CD14-positive monocyte (primary cell): ENCODE measurements at regions not wholly inside any gene's neighbourhood (a gene's known extent, or its start where the extent isn't known, plus 50 kb on each side); places are given as distances from the start of the nearest gene placed in this dataset.
A peak's percentile ranks its signal among the peaks of the same experiment; 100 is the strongest.

Source experiments
- DNase-seq, 3 donors: peaks; one replicate each; pipeline ENCODE4 v3.0.0-alpha.2; 2011 to 2022
- H2AFZ ChIP-seq: 2 replicates; pipeline ENCODE4 v1.6.0; 2012; ENCODE audit warnings: mild to moderate bottlenecking, low read depth, low read length, inconsistent platforms; ENCODE audit not compliant: insufficient read depth, poor library complexity, severe bottlenecking
- H3K27ac ChIP-seq, 2 donors: 1 replicate in 1 of 2; 2 replicates in 1 of 2; pipeline ENCODE4 v1.5.1; 2012 to 2013; ENCODE audit warnings: low read length in 2 of 2, control low read depth in 1 of 2, inconsistent platforms in 1 of 2, low read depth in 1 of 2, mild to moderate bottlenecking in 1 of 2
- H3K27me3 ChIP-seq, 2 donors: one replicate each; pipeline versions ENCODE4 v1.6.0 to v1.6.1; 2011 to 2013; ENCODE audit warnings: low read length in 2 of 2; ENCODE audit not compliant: control insufficient read depth in 2 of 2, insufficient read depth in 2 of 2
- H3K36me3 ChIP-seq, 2 donors: replicated peaks in 1 of 2; 1 replicate in 1 of 2; 2 replicates in 1 of 2; pipeline versions ENCODE4 v1.5.1 to v1.6.1; 2012 to 2013; ENCODE audit warnings: low read length in 2 of 2, control low read depth in 1 of 2, inconsistent platforms in 1 of 2, mild to moderate bottlenecking in 1 of 2; ENCODE audit not compliant: insufficient read depth in 2 of 2, control insufficient read depth in 1 of 2
- H3K4me1 ChIP-seq, 2 donors: 1 replicate in 1 of 2; 2 replicates in 1 of 2; pipeline versions ENCODE4 v1.5.1 to v1.6.1; 2012 to 2013; ENCODE audit warnings: low read length in 2 of 2, control low read depth in 1 of 2, inconsistent platforms in 1 of 2, mild to moderate bottlenecking in 1 of 2, moderate library complexity in 1 of 2; ENCODE audit not compliant: insufficient read depth in 2 of 2, control insufficient read depth in 1 of 2
- H3K4me2 ChIP-seq: replicated peaks from 2 replicates; pipeline ENCODE3; 2012; ENCODE audit warnings: low read length, moderate library complexity, mild to moderate bottlenecking; ENCODE audit not compliant: poor library complexity, severe bottlenecking; ENCODE audit errors: extremely low read depth
- H3K4me3 ChIP-seq, 3 experiments: fragments of 200-600 bp in 1 of 3; sonication (generic) in 1 of 3; replicated peaks in 1 of 3; 1 replicate in 2 of 3; 2 replicates in 1 of 3; pipeline ENCODE4 v1.5.1; 2011 to 2013; ENCODE audit warnings: low read length in 3 of 3, mild to moderate bottlenecking in 3 of 3, control low read depth in 2 of 3, low read depth in 2 of 3, inconsistent platforms in 1 of 3, moderate library complexity in 1 of 3
- H3K79me2 ChIP-seq: 2 replicates; pipeline ENCODE4 v1.6.0; 2012; ENCODE audit warnings: mild to moderate bottlenecking, control low read depth, inconsistent platforms, low read length, moderate library complexity; ENCODE audit not compliant: insufficient read depth
- H3K9ac ChIP-seq: 2 replicates; pipeline ENCODE4 v1.6.0; 2017; ENCODE audit warnings: low read length, mild to moderate bottlenecking; ENCODE audit not compliant: insufficient read depth, poor library complexity, severe bottlenecking
- H3K9me3 ChIP-seq, 2 donors: replicated peaks in 1 of 2; 1 replicate in 1 of 2; 2 replicates in 1 of 2; pipeline versions ENCODE4 v1.5.1 to v1.6.1; 2012 to 2013; ENCODE audit warnings: low read length in 2 of 2, control low read depth in 1 of 2; ENCODE audit not compliant: control insufficient read depth in 1 of 2, insufficient read depth in 1 of 2
- H4K20me1 ChIP-seq: 2 replicates; pipeline ENCODE4 v1.6.0; 2012; ENCODE audit warnings: mild to moderate bottlenecking, low read length, control low read depth, moderate library complexity; ENCODE audit not compliant: insufficient read depth
- H3K27ac Mint-ChIP-seq, 7 donors: one replicate each; pipeline ENCODE4 v1.8.0; 2020; ENCODE audit warnings: mild to moderate bottlenecking in 7 of 7, mixed read lengths in 7 of 7, moderate library complexity in 6 of 7, inconsistent platforms in 2 of 7
- H3K27me3 Mint-ChIP-seq, 3 donors: one replicate each; pipeline ENCODE4 v1.8.0; 2021 to 2022; ENCODE audit warnings: low read depth in 3 of 3, mild to moderate bottlenecking in 3 of 3, mixed read lengths in 3 of 3, moderate library complexity in 3 of 3, inconsistent platforms in 1 of 3
- H3K36me3 Mint-ChIP-seq, 2 donors: one replicate each; pipeline ENCODE4 v1.8.0; 2020; ENCODE audit warnings: mixed read lengths in 2 of 2, inconsistent platforms in 1 of 2, mild to moderate bottlenecking in 1 of 2
- H3K4me1 Mint-ChIP-seq: one replicate; pipeline ENCODE4 v1.8.0; 2020; ENCODE audit warnings: mild to moderate bottlenecking, mixed read lengths
- H3K4me3 Mint-ChIP-seq, 2 donors: one replicate each; pipeline ENCODE4 v1.8.0; 2020; ENCODE audit warnings: mild to moderate bottlenecking in 2 of 2, mixed read lengths in 2 of 2, moderate library complexity in 1 of 2
- H3K9me3 Mint-ChIP-seq, 7 donors: one replicate each; pipeline ENCODE4 v1.8.0; 2020 to 2022; ENCODE audit warnings: mixed read lengths in 7 of 7, mild to moderate bottlenecking in 6 of 7, moderate library complexity in 6 of 7, inconsistent platforms in 2 of 7
- WGBS: methylation state at CpG from one replicate; pipeline ENCODE4 v1.1.5; 2013; ENCODE audit warnings: missing lambda C conversion rate; ENCODE audit not compliant: insufficient coverage; 5-methylcytosine and 5-hydroxymethylcytosine counted together
- intact Hi-C, 2 donors: fragments of 100-400 bp; cut with micrococcal nuclease; formaldehyde crosslinking; loops; one replicate each; pipeline versions ENCODE4 v1.15.0 to v1.15.1; 2023
- TF ChIP-seq, protein P1 (sequence below): fragments of 200-600 bp; IDR thresholded peaks from one replicate; pipeline ENCODE4 v1.8.0; 2022; ENCODE audit warnings: antibody characterized with exemption, mild to moderate bottlenecking

DNA sequence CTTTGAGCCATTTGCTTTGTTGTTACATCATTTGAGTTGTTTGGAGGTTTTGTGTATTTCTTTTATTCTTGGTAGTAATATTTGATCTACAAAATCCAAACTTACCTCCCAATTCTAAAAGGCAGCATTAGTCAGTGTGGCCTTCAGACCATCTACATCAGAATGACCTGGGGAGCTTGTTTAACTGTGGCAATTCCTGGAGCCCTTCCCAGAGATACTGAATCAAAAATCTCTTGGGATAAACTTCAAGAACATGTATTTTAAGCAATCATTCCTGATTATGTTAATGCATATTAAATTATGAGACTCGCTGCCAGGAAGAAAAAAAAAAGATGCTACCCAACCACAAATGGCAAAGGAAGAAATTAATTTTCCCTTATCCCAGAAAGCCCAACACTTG lies 268.9 kb upstream of the PDE4D start:
- Histone ChIP-seq H3K9me3 (peaks cover 6 to 10% of the 10 kb centered on the region in 2 donors), H3K27me3 (no peaks in the 10 kb centered on the region), H3K79me2 (no peaks in the 10 kb centered on the region), H3K9ac (no peak overlapping the region), H3K36me3 (no peaks in the 10 kb centered on the region), H3K4me2 (no peak overlapping the region), H3K4me3 (no peak overlapping the region), H3K4me1 (peaks cover 5 to 6% of the 10 kb centered on the region in 2 donors), H3K27ac (no peak overlapping the region), H2AFZ (no peak overlapping the region), H4K20me1 (no peaks in the 10 kb centered on the region)
- H3K27me3 Mint-ChIP-seq, result no peaks in the 10 kb centered on the region
- WGBS, result no CpG with 5 or more reads among the region's 1 CpG
- peaks cover 9 to 14% of the 10 kb centered on the region in 2 donors for H3K36me3 Mint-ChIP-seq
- peaks cover 0 to 15% (median 8%) of the 10 kb centered on the region in 7 donors for H3K9me3 Mint-ChIP-seq
- H3K27ac Mint-ChIP-seq, result no peak overlapping the region
- intact Hi-C loops, result no loop called here
- H3K4me1 Mint-ChIP-seq, result peaks cover 15% of the 10 kb centered on the region
- DNase-seq, result no peak
- TF ChIP-seq, protein P1, sequence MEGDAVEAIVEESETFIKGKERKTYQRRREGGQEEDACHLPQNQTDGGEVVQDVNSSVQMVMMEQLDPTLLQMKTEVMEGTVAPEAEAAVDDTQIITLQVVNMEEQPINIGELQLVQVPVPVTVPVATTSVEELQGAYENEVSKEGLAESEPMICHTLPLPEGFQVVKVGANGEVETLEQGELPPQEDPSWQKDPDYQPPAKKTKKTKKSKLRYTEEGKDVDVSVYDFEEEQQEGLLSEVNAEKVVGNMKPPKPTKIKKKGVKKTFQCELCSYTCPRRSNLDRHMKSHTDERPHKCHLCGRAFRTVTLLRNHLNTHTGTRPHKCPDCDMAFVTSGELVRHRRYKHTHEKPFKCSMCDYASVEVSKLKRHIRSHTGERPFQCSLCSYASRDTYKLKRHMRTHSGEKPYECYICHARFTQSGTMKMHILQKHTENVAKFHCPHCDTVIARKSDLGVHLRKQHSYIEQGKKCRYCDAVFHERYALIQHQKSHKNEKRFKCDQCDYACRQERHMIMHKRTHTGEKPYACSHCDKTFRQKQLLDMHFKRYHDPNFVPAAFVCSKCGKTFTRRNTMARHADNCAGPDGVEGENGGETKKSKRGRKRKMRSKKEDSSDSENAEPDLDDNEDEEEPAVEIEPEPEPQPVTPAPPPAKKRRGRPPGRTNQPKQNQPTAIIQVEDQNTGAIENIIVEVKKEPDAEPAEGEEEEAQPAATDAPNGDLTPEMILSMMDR, result no peak
- no peak overlapping the region for H3K4me3 Mint-ChIP-seq

DNA sequence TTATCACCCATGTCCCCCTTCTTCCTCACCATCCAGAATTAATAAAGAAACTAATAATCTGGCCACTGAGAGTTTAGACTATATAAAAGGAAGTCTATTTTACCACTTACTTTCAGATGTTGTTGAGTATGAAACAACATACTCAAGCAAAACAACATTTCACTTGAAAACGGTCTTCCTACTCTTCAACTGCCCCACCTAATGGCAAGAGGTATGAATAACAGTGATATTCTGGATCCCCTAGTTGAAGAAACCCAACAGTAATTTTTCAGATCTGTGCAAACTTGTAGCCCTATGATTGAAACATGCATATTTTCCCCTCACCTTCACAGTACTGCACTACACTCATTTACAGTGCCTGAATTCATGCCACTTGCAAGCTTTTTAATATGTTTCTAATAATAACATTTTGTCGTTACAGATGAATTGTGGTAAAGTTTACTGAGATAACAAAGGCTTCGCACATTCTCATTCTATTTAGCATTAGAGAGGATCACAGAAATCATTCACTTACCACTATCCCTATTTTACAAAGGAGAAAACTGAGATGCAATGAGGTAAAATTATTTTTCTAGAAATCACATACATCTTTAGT lies 267.9 kb upstream of the PDE4D start:
- no CpG with 5 or more reads among the region's 3 CpGs for WGBS
- Mint-ChIP-seq H3K4me1 (peaks cover 15% of the 10 kb centered on the region), H3K36me3 (peaks cover 4 to 7% of the 10 kb centered on the region in 2 donors), H3K9me3 (peaks cover 0 to 5% (median 1%) of the 10 kb centered on the region in 7 donors), H3K27ac (no peak overlapping the region), H3K27me3 (no peaks in the 10 kb centered on the region), H3K4me3 (no peak overlapping the region)
- Histone ChIP-seq H3K36me3 (no peaks in the 10 kb centered on the region), H3K27me3 (no peaks in the 10 kb centered on the region), H2AFZ (no peak overlapping the region), H3K9me3 (peaks cover under 1 to 5% of the 10 kb centered on the region in 2 donors), H3K4me3 (no peak overlapping the region), H3K4me2 (no peak overlapping the region), H3K4me1 (peaks cover 5 to 6% of the 10 kb centered on the region in 2 donors), H4K20me1 (no peaks in the 10 kb centered on the region), H3K27ac (no peak overlapping the region), H3K9ac (no peak overlapping the region), H3K79me2 (no peaks in the 10 kb centered on the region)
- intact Hi-C loops, result no loop called here
- TF ChIP-seq, protein P1, result peak; percentile 70
- DNase-seq, result peak; percentile 3 to 10 (median 6)
